Activated B cell treated with CpG ODN at 0.5 μM for 24 hours (primary cell): ENCODE measurements at regions not wholly inside any gene's neighbourhood (a gene's known extent, or its start where the extent isn't known, plus 50 kb on each side); places are given as distances from the start of the nearest gene placed in this dataset.

Experiments used
- ATAC-seq: fragments of 200-7000 bp; cut with Tn5 transposase; one replicate; pipeline ENCODE4 v1.10.0; 2021; ENCODE audit warnings: low read depth, mild to moderate bottlenecking, moderate library complexity
- CTCF ChIA-PET: fragments of 350-600 bp; sonication (Branson Sonifier 250); formaldehyde crosslinking; loops from one replicate; lab custom pipeline; 2021; ENCODE audit warnings: antibody characterized with exemption; lab: Charles Lee
- POLR2A ChIA-PET: fragments of 350-600 bp; sonication (Branson Sonifier 250); formaldehyde crosslinking; loops from one replicate; lab custom pipeline; 2021; ENCODE audit warnings: antibody characterized with exemption; lab: Charles Lee
- DNase-seq: peaks from one replicate; pipeline ENCODE4 v3.0.0; 2022
- H3K27ac Mint-ChIP-seq: one replicate; pipeline ENCODE4 v1.8.0; 2020; ENCODE audit warnings: mixed read lengths
- H3K27me3 Mint-ChIP-seq: one replicate; pipeline ENCODE4 v1.8.0; 2021; ENCODE audit warnings: mixed read lengths
- H3K36me3 Mint-ChIP-seq: one replicate; pipeline ENCODE4 v1.8.0; 2021; ENCODE audit warnings: low read depth, mixed read lengths
- H3K4me1 Mint-ChIP-seq: one replicate; pipeline ENCODE4 v1.8.0; 2021; ENCODE audit warnings: mixed read lengths
- H3K4me3 Mint-ChIP-seq: one replicate; pipeline ENCODE4 v1.8.0; 2020; ENCODE audit warnings: mild to moderate bottlenecking, mixed read lengths
- H3K9me3 Mint-ChIP-seq: one replicate; pipeline ENCODE4 v1.8.0; 2020; ENCODE audit warnings: mixed read lengths
- CTCF ChIP-seq: fragments of 200-600 bp; IDR thresholded peaks from one replicate; pipeline ENCODE4 v1.8.0; 2022; ENCODE audit warnings: antibody characterized with exemption, mild to moderate bottlenecking
- intact Hi-C: fragments of 100-400 bp; cut with micrococcal nuclease; formaldehyde crosslinking; loops from one replicate; pipeline ENCODE4 v1.15.1; 2024

- no peak for ATAC-seq
- Mint-ChIP-seq H3K27ac (no peak overlapping the region), H3K4me1 (no peaks in the 10 kb centered on the region), H3K36me3 (no peaks in the 10 kb centered on the region), H3K4me3 (no peak overlapping the region), H3K9me3 (no peaks in the 10 kb centered on the region), H3K27me3 (no peaks in the 10 kb centered on the region)
- POLR2A ChIA-PET, result no interaction called here
- DNase-seq, result no peak
- no peak for TF ChIP-seq CTCF
- intact Hi-C loops, result no loop called here
- CTCF ChIA-PET, result no interaction called here
Observed at GRCh38 chr22:27433099-27433498, 368.5 kb downstream of the MN1 start.

- H3K4me3 Mint-ChIP-seq, result no peak overlapping the region
- POLR2A ChIA-PET, result no interaction called here
- no peak for ATAC-seq
- no peak for DNase-seq
- H3K27ac Mint-ChIP-seq, result no peak overlapping the region
- CTCF ChIA-PET, result no interaction called here
- H3K27me3 Mint-ChIP-seq, result no peaks in the 10 kb centered on the region
- H3K4me1 Mint-ChIP-seq, result no peaks in the 10 kb centered on the region
- intact Hi-C loops, result no loop called here
- no peaks in the 10 kb centered on the region for H3K9me3 Mint-ChIP-seq
- no peaks in the 10 kb centered on the region for H3K36me3 Mint-ChIP-seq
- TF ChIP-seq CTCF, result no peak
Observed at GRCh38 chr22:27433585-27434190, 367.9 kb downstream of the MN1 start.

GRCh38 chr22:27434898-27435297, 366.7 kb downstream of the MN1 start:
- ATAC-seq, result no peak
- DNase-seq, result no peak
- intact Hi-C loops, result no loop called here
- TF ChIP-seq CTCF, result no peak
- Mint-ChIP-seq H3K4me3 (no peak overlapping the region), H3K36me3 (no peaks in the 10 kb centered on the region), H3K9me3 (no peaks in the 10 kb centered on the region), H3K27ac (no peak overlapping the region), H3K4me1 (no peaks in the 10 kb centered on the region), H3K27me3 (peaks cover 3% of the 10 kb centered on the region)
- POLR2A ChIA-PET, result no interaction called here
- CTCF ChIA-PET, result no interaction called here

GRCh38 chr22:27435844-27436576, 365.5 kb downstream of the MN1 start:
- ATAC-seq, result no peak
- intact Hi-C loops, result no loop called here
- no peaks in the 10 kb centered on the region for H3K4me1 Mint-ChIP-seq
- H3K27me3 Mint-ChIP-seq, result peaks cover 3% of the 10 kb centered on the region
- H3K9me3 Mint-ChIP-seq, result no peaks in the 10 kb centered on the region
- H3K36me3 Mint-ChIP-seq, result no peaks in the 10 kb centered on the region
- no peak for TF ChIP-seq CTCF
- ChIA-PET POLR2A (no interaction called here), CTCF (no interaction called here)
- DNase-seq, result no peak
- H3K4me3 Mint-ChIP-seq, result no peak overlapping the region
- no peak overlapping the region for H3K27ac Mint-ChIP-seq

- intact Hi-C loops, result no loop called here
- no peak overlapping the region for H3K4me3 Mint-ChIP-seq
- H3K4me1 Mint-ChIP-seq, result no peaks in the 10 kb centered on the region
- ChIA-PET CTCF (no interaction called here), POLR2A (no interaction called here)
- no peaks in the 10 kb centered on the region for H3K36me3 Mint-ChIP-seq
- DNase-seq (no peak), ATAC-seq (no peak)
- no peak overlapping the region for H3K27ac Mint-ChIP-seq
- no peaks in the 10 kb centered on the region for H3K9me3 Mint-ChIP-seq
- H3K27me3 Mint-ChIP-seq, result peaks cover 3% of the 10 kb centered on the region
- TF ChIP-seq CTCF, result no peak
Observed at GRCh38 chr22:27436591-27436990, 365.0 kb downstream of the MN1 start.
